Activated CD8-positive, alpha-beta memory T cell treated with anti-CD3 and anti-CD28 coated beads for 48 hours (primary cell): ENCODE measurements at regions not wholly inside any gene's neighbourhood (a gene's known extent, or its start where the extent isn't known, plus 50 kb on each side); places are given as distances from the start of the nearest gene placed in this dataset.

ENCODE experiments used
- DNase-seq, 3 experiments: peaks; one replicate each; pipeline ENCODE4 v3.0.0-alpha.2; 2020; ENCODE audit warnings: low read depth in 2 of 3, low spot score in 2 of 3

DNA sequence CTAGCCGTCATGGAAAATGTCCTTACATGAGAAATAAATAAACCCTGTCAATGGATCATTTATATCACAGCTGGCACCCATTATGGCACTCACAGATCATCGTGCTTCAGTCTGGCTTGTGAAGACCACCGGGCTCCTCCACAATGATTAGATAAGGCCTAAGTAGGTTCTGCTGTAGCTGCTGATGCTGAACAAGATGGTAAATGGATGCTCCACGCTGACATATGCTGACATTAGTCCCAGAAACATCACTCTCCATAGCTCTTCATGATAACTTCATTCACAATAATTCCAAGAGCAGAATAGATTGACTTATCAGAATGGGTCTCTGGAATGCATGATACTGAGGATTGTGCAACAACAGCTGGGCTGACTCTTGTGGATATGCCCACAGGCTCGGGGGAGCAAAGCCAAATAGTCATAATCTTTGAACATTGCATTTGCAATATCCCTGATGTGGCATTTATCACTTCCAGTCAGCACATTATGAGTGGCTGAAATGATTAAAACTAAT lies 63.8 kb upstream of the RXFP2 start:
- no peak for DNase-seq

DNA sequence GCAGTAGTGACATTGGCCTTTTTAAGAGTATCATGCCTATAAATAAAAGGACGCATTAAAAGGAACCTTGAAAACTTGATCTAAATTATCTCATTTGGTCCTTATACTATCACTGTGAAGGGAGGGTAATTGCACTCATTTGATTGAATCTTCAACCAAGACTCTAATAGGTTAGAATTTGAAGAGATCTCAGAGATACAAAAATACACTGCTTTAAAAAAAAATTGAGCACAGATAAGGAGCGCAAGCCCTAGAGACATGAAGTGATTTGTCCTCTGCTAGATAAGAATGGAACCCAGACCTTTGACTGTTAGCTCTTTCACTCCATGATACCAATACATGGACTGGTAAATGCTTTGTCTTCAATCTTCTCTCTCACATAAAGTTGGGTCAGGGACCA lies 58.2 kb upstream of the RXFP2 start:
- no peak for DNase-seq

DNA sequence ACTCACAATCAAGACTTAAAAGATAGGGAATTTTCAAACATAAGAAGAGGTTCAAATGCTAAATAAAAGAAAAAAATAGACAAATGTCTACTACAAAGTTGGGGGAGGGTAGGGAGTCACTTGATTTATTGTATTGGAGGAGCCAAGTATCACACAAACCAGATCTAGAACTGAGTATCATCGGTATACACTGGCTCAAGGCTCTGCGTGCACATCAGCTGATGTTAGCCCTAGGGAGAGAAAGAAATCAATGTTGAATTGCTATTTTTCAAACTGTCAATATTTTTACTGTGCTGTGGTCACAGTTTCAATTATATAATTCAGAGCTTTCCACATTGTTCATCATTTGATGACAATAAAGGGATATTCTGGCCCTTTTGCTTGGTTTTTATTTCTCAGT lies 54.9 kb upstream of the RXFP2 start:
- no peak for DNase-seq

DNA sequence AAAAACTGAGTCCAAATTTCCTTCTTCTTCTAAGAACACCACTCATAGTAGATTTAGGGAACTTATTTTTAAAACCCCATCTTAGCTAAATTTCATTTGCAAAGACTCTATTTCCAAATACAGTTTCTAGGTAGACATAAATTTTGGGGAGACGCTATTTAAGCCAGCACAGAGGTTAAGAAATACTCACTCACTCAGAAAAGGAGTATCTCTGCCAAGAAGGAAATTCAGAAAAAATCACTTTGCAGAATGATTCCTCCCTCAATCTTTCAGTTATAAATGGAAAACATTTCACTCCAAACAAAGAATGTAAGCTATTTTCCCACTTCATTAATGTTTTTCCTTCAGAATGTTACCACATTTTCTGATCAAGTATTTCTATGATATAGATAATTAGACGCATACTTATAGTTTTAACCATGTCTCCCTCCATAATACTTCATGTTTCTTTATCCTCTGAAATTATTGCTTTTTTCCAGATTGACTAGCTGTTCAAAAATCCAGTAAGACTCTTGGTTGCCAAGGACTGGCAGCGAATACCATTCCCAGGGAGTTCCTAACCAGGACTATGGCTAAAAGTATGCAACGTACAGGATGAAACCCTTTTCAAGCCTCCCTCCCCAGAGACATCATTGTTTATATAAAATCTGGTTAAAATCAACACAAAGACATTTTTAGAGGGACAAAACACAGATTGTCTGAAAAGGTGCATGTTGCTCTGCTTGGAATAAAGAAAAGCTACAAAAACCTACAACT lies 52.5 kb upstream of the RXFP2 start:
- DNase-seq: no peak
